ENCODE measurements at regions not wholly inside any gene's neighbourhood (a gene's known extent, or its start where the extent isn't known, plus 50 kb on each side); places are given as distances from the start of the nearest gene placed in this dataset.
A peak's percentile ranks its signal among the peaks of the same experiment; 100 is the strongest.

GRCh38 chr3:25854214-25854613 is 64.3 kb downstream of the OXSM start:
- H4K20me1 ChIP-seq (ENCODE audit: insufficient read depth, low read length) = no peaks in the 10 kb centered on the region
- no peaks in the 10 kb centered on the region for H3K79me2 ChIP-seq (ENCODE audit: low read length)
- H3K4me1 ChIP-seq (ENCODE audit: low read length) = no peaks in the 10 kb centered on the region
- TF ChIP-seq CTCF (IDR thresholded peaks at IDR 0.05; ENCODE audit: low read depth, low read length) = no peak
- no peak for TF ChIP-seq EZH2phosphoT487 (IDR thresholded peaks at IDR 0.05; ENCODE audit: low read depth)
- no peak overlapping the region for H3K9ac ChIP-seq (ENCODE audit: low read length)
- no peak overlapping the region for H3K4me3 ChIP-seq (ENCODE audit: low read length)
- H3K27ac ChIP-seq (ENCODE audit: low read length) = no peak overlapping the region
- no peak overlapping the region for H3K4me2 ChIP-seq (ENCODE audit: low read length)
- H3K27me3 ChIP-seq (ENCODE audit: low read depth, low read length) = 0 out of 2 replicates have a peak, but pooled peaks cover 4% of the 10 kb centered on the region
- H2AFZ ChIP-seq (ENCODE audit: low read depth, low read length) = 0 out of 2 replicates have a peak overlapping the region, but pooled peaks have one; percentile 28
- H3K9me3 ChIP-seq (ENCODE audit: insufficient read depth, low read length) = no peaks in the 10 kb centered on the region
- H3K36me3 ChIP-seq (replicated peaks; ENCODE audit: low read depth, low read length) = no peaks in the 10 kb centered on the region

- Histone ChIP-seq H3K27me3 (ENCODE audit: low read depth, low read length) (0 out of 2 replicates have a peak, but pooled peaks cover 4% of the 10 kb centered on the region), H3K27ac (ENCODE audit: low read length) (no peak overlapping the region), H3K4me2 (ENCODE audit: low read length) (no peak overlapping the region), H3K9me3 (ENCODE audit: insufficient read depth, low read length) (no peaks in the 10 kb centered on the region), H2AFZ (ENCODE audit: low read depth, low read length) (no peak overlapping the region), H3K36me3 (replicated peaks; ENCODE audit: low read depth, low read length) (no peaks in the 10 kb centered on the region), H3K79me2 (ENCODE audit: low read length) (no peaks in the 10 kb centered on the region), H3K9ac (ENCODE audit: low read length) (no peak overlapping the region), H3K4me3 (ENCODE audit: low read length) (no peak overlapping the region), H3K4me1 (ENCODE audit: low read length) (no peaks in the 10 kb centered on the region), H4K20me1 (ENCODE audit: insufficient read depth, low read length) (no peaks in the 10 kb centered on the region)
- no peak for TF ChIP-seq CTCF (IDR thresholded peaks at IDR 0.05; ENCODE audit: low read depth, low read length)
- TF ChIP-seq EZH2phosphoT487 (IDR thresholded peaks at IDR 0.05; ENCODE audit: low read depth) = no peak
Observed at GRCh38 chr3:25854635-25855034, 64.7 kb downstream of the OXSM start.

- Histone ChIP-seq H2AFZ (ENCODE audit: low read depth, low read length) (no peak overlapping the region), H3K27me3 (ENCODE audit: low read depth, low read length) (0 out of 2 replicates have a peak, but pooled peaks cover 4% of the 10 kb centered on the region), H4K20me1 (ENCODE audit: insufficient read depth, low read length) (no peaks in the 10 kb centered on the region), H3K9me3 (ENCODE audit: insufficient read depth, low read length) (no peaks in the 10 kb centered on the region), H3K36me3 (replicated peaks; ENCODE audit: low read depth, low read length) (no peaks in the 10 kb centered on the region), H3K4me3 (ENCODE audit: low read length) (no peak overlapping the region), H3K79me2 (ENCODE audit: low read length) (no peaks in the 10 kb centered on the region), H3K9ac (ENCODE audit: low read length) (no peak overlapping the region), H3K4me2 (ENCODE audit: low read length) (no peak overlapping the region), H3K27ac (ENCODE audit: low read length) (no peak overlapping the region), H3K4me1 (ENCODE audit: low read length) (no peaks in the 10 kb centered on the region)
- TF ChIP-seq EZH2phosphoT487 (IDR thresholded peaks at IDR 0.05; ENCODE audit: low read depth) (no peak), CTCF (IDR thresholded peaks at IDR 0.05; ENCODE audit: low read depth, low read length) (no peak)
Observed at GRCh38 chr3:25855266-25855784, 65.4 kb downstream of the OXSM start.

GRCh38 chr3:25856902-25857518 is 67.1 kb downstream of the OXSM start:
- H3K4me3 ChIP-seq (ENCODE audit: low read length) = no peak overlapping the region
- H3K4me1 ChIP-seq (ENCODE audit: low read length) = no peaks in the 10 kb centered on the region
- TF ChIP-seq EZH2phosphoT487 (IDR thresholded peaks at IDR 0.05; ENCODE audit: low read depth) (no peak), CTCF (IDR thresholded peaks at IDR 0.05; ENCODE audit: low read depth, low read length) (peak; percentile 93)
- H4K20me1 ChIP-seq (ENCODE audit: insufficient read depth, low read length) = no peaks in the 10 kb centered on the region
- H3K27ac ChIP-seq (ENCODE audit: low read length) = no peak overlapping the region
- H3K4me2 ChIP-seq (ENCODE audit: low read length) = peak overlapping the region; percentile 33
- 0 out of 2 replicates have a peak, but pooled peaks cover 4% of the 10 kb centered on the region for H3K27me3 ChIP-seq (ENCODE audit: low read depth, low read length)
- no peaks in the 10 kb centered on the region for H3K36me3 ChIP-seq (replicated peaks; ENCODE audit: low read depth, low read length)
- H3K79me2 ChIP-seq (ENCODE audit: low read length) = no peaks in the 10 kb centered on the region
- no peak overlapping the region for H3K9ac ChIP-seq (ENCODE audit: low read length)
- no peak overlapping the region for H2AFZ ChIP-seq (ENCODE audit: low read depth, low read length)
- H3K9me3 ChIP-seq (ENCODE audit: insufficient read depth, low read length) = no peaks in the 10 kb centered on the region

Data from OCI-LY3 (cell line).